IMR-90 (cell line): ENCODE measurements at regions not wholly inside any gene's neighbourhood (a gene's known extent, or its start where the extent isn't known, plus 50 kb on each side); places are given as distances from the start of the nearest gene placed in this dataset.

ENCODE experiments used
- ATAC-seq: fragments of 200-7000 bp; cut with Tn5 transposase; 2 replicates; pipeline ENCODE4 v1.9.1; 2020; ENCODE audit warnings: low read depth, mild to moderate bottlenecking, moderate library complexity
- BruUV-seq: library from RNA; stranded (reverse); fragments of 400-500 nt; replicated peaks from 2 replicates; lab custom pipeline; 2021; lab: Mats Ljungman, UMichigan
- CTCF ChIA-PET: fragments of 300-600 bp; formaldehyde crosslinking; extraction: SDS; loops from one replicate; lab custom pipeline; 2021; ENCODE audit warnings: antibody characterized with exemption; lab: Yijun Ruan, JAX
- POLR2A ChIA-PET: fragments of 300-600 bp; sonication (Branson Sonifier 250); formaldehyde crosslinking; loops from one replicate; lab custom pipeline; 2022; ENCODE audit warnings: antibody characterized with exemption; ENCODE audit not compliant: unreplicated experiment; lab: Charles Lee
- DNase-seq: peaks from one replicate; pipeline ENCODE4 v3.0.0; 2013
- H2AFZ ChIP-seq: replicated peaks from 2 replicates; pipeline ENCODE3; 2013; ENCODE audit warnings: low read length, mild to moderate bottlenecking; ENCODE audit not compliant: poor library complexity
- H2AK5ac ChIP-seq: 2 replicates; pipeline ENCODE4 v1.6.1; 2013; ENCODE audit warnings: low read depth, low read length, inconsistent platforms
- H2AK9ac ChIP-seq: replicated peaks from 2 replicates; pipeline ENCODE3; 2013; ENCODE audit warnings: mild to moderate bottlenecking, low read depth, low read length, moderate library complexity; ENCODE audit not compliant: poor library complexity
- H2BK120ac ChIP-seq: 2 replicates; pipeline ENCODE4 v1.6.1; 2013; ENCODE audit warnings: low read depth, low read length, inconsistent platforms
- H2BK15ac ChIP-seq: 3 replicates; pipeline ENCODE4 v1.6.1; 2013; ENCODE audit warnings: low read depth, low read length, inconsistent platforms
- H2BK20ac ChIP-seq: 2 replicates; pipeline ENCODE4 v1.6.1; 2013; ENCODE audit warnings: low read depth, mild to moderate bottlenecking, inconsistent platforms, low read length, moderate library complexity
- H2BK5ac ChIP-seq: 2 replicates; pipeline ENCODE4 v1.6.1; 2013; ENCODE audit warnings: mild to moderate bottlenecking, low read depth, low read length, inconsistent platforms; ENCODE audit not compliant: poor library complexity, severe bottlenecking
- H3K14ac ChIP-seq: replicated peaks from 2 replicates; pipeline ENCODE4 v1.6.1; 2013; ENCODE audit warnings: low read depth, low read length, inconsistent platforms
- H3K18ac ChIP-seq: 2 replicates; pipeline ENCODE4 v1.6.1; 2013; ENCODE audit warnings: low read depth, low read length, control low read depth
- H3K23ac ChIP-seq: 2 replicates; pipeline ENCODE4 v1.6.1; 2013; ENCODE audit warnings: low read depth, low read length, inconsistent platforms
- H3K27ac ChIP-seq: 2 replicates; pipeline ENCODE4 v1.5.1; 2013; ENCODE audit warnings: mild to moderate bottlenecking, control low read depth, low read length; ENCODE audit not compliant: insufficient read depth
- H3K27me3 ChIP-seq: 2 replicates; pipeline ENCODE4 v1.6.1; 2013; ENCODE audit warnings: low read length; ENCODE audit not compliant: control insufficient read depth, insufficient read depth
- H3K36me3 ChIP-seq: 2 replicates; pipeline ENCODE4 v1.6.1; 2013; ENCODE audit warnings: low read length, mixed read lengths; ENCODE audit not compliant: control insufficient read depth, insufficient read depth
- H3K4ac ChIP-seq: 2 replicates; pipeline ENCODE4 v1.6.1; 2013; ENCODE audit warnings: low read depth, low read length, inconsistent platforms
- H3K4me1 ChIP-seq: 2 replicates; pipeline ENCODE4 v1.6.1; 2013; ENCODE audit warnings: low read length, mixed read lengths; ENCODE audit not compliant: control insufficient read depth, insufficient read depth
- H3K4me2 ChIP-seq: 2 replicates; pipeline ENCODE4 v1.6.1; 2013; ENCODE audit warnings: low read depth, mild to moderate bottlenecking, control low read depth, low read length, moderate library complexity
- H3K4me3 ChIP-seq: 2 replicates; pipeline ENCODE4 v1.5.1; 2013; ENCODE audit warnings: low read depth, mild to moderate bottlenecking, control low read depth, low read length, moderate library complexity; ENCODE audit not compliant: insufficient read depth
- H3K56ac ChIP-seq: 2 replicates; pipeline ENCODE4 v1.6.1; 2013; ENCODE audit warnings: low read length, inconsistent platforms; ENCODE audit not compliant: insufficient read depth; ENCODE audit errors: extremely low read depth
- H3K79me1 ChIP-seq, 2 experiments: 2 replicates each; pipeline ENCODE4 v1.6.1; 2013; ENCODE audit warnings: low read length in 2 of 2, inconsistent platforms in 1 of 2, low read depth in 1 of 2
- H3K9ac ChIP-seq: 2 replicates; pipeline ENCODE4 v1.6.1; 2013; ENCODE audit warnings: low read depth, low read length, control low read depth
- H3K9me1 ChIP-seq: 2 replicates; pipeline ENCODE4 v1.6.1; 2013; ENCODE audit warnings: low read length, inconsistent platforms; ENCODE audit not compliant: insufficient read depth
- H3K9me3 ChIP-seq: 2 replicates; pipeline ENCODE4 v1.6.1; 2013; ENCODE audit warnings: low read length; ENCODE audit not compliant: control insufficient read depth, insufficient read depth
- H4K20me1 ChIP-seq: 2 replicates; pipeline ENCODE4 v1.6.1; 2013; ENCODE audit warnings: low read length, inconsistent platforms; ENCODE audit not compliant: insufficient read depth
- H4K5ac ChIP-seq: 2 replicates; pipeline ENCODE4 v1.6.1; 2013; ENCODE audit warnings: mild to moderate bottlenecking, low read depth, low read length, control low read depth
- H4K8ac ChIP-seq, 2 experiments: 2 replicates each; pipeline ENCODE4 v1.6.1; 2013; ENCODE audit warnings: low read depth in 2 of 2, low read length in 2 of 2, control low read depth in 1 of 2, inconsistent platforms in 1 of 2
- H4K91ac ChIP-seq: 2 replicates; pipeline ENCODE4 v1.6.1; 2013; ENCODE audit warnings: low read depth, low read length, inconsistent platforms; ENCODE audit not compliant: insufficient read depth
- BHLHE40 ChIP-seq: fragments of 150-350 bp; IDR thresholded peaks from 2 replicates; pipeline ENCODE4 v1.6.1; 2016; ENCODE audit warnings: mild to moderate bottlenecking, low read depth, low read length
- CEBPB ChIP-seq: IDR thresholded peaks from 2 replicates; pipeline ENCODE4 v1.6.1; 2012; ENCODE audit warnings: low read depth, low read length, improper control_type of control experiment
- CHD1 ChIP-seq: IDR thresholded peaks from 2 replicates; pipeline ENCODE4 v1.6.1; 2012; ENCODE audit warnings: low read depth, low read length, improper control_type of control experiment
- CTCF ChIP-seq: conservative IDR thresholded peaks from 2 replicates; pipeline ENCODE4 v1.5.1; 2012; ENCODE audit warnings: mild to moderate bottlenecking, low read depth, low read length, improper control_type of control experiment
- ELK1 ChIP-seq: fragments of 150-350 bp; IDR thresholded peaks from 2 replicates; pipeline ENCODE4 v1.6.1; 2016; ENCODE audit warnings: low read depth, mild to moderate bottlenecking, low read length, moderate library complexity, borderline replicate concordance
- FOS ChIP-seq: fragments of 150-350 bp; IDR thresholded peaks from 2 replicates; pipeline ENCODE4 v1.6.1; 2016; ENCODE audit warnings: low read depth, low read length
- MAFK ChIP-seq: IDR thresholded peaks from 2 replicates; pipeline ENCODE4 v1.6.1; 2012; ENCODE audit warnings: low read depth, low read length, improper control_type of control experiment
- MAZ ChIP-seq: IDR thresholded peaks from 2 replicates; pipeline ENCODE4 v1.6.1; 2012; ENCODE audit warnings: low read depth, mild to moderate bottlenecking, low read length, improper control_type of control experiment, moderate library complexity, borderline replicate concordance
- MXI1 ChIP-seq: IDR thresholded peaks from 2 replicates; pipeline ENCODE4 v1.6.1; 2012; ENCODE audit warnings: low read depth, mild to moderate bottlenecking, low read length, moderate library complexity, borderline replicate concordance
- NFE2L2 ChIP-seq: fragments of 150-350 bp; IDR thresholded peaks from 2 replicates; pipeline ENCODE4 v1.6.1; 2016; ENCODE audit warnings: low read depth, mild to moderate bottlenecking, low read length
- POLR2A ChIP-seq: IDR thresholded peaks from 2 replicates; pipeline ENCODE4 v1.6.1; 2012; ENCODE audit warnings: mild to moderate bottlenecking, low read depth, low read length
- RAD21 ChIP-seq: IDR thresholded peaks from 2 replicates; pipeline ENCODE4 v1.6.1; 2012; ENCODE audit warnings: low read length, improper control_type of control experiment
- RCOR1 ChIP-seq: IDR thresholded peaks from 2 replicates; pipeline ENCODE4 v1.6.1; 2012; ENCODE audit warnings: mild to moderate bottlenecking, low read length, improper control_type of control experiment; ENCODE audit not compliant: insufficient replicate concordance
- RFX5 ChIP-seq: IDR thresholded peaks from 2 replicates; pipeline ENCODE4 v1.8.0; 2012; ENCODE audit warnings: low read depth, mild to moderate bottlenecking, low read length, moderate library complexity
- SMC3 ChIP-seq: fragments of 150-350 bp; IDR thresholded peaks from 2 replicates; pipeline ENCODE4 v1.6.1; 2016; ENCODE audit warnings: low read depth, mild to moderate bottlenecking, antibody characterized with exemption, low read length, moderate library complexity
- WGBS, 2 experiments: methylation state at CpG; one replicate each; pipeline versions ENCODE4 v1.1.5 to v1.1.7; 2013; ENCODE audit warnings: missing lambda C conversion rate in 2 of 2; ENCODE audit not compliant: insufficient read length in 1 of 2; ENCODE audit errors: extremely low coverage in 2 of 2; 5-methylcytosine and 5-hydroxymethylcytosine counted together
- dilution Hi-C: fragments of 300-500 bp; cut with HindIII; formaldehyde crosslinking; loops from one replicate; pipeline ENCODE4 v1.14.3; 2018; ENCODE audit warnings: low sequenced_read_pairs; ENCODE audit not compliant: unreplicated experiment
- in situ Hi-C: fragments of 300-500 bp; cut with MboI; formaldehyde crosslinking; loops from 3 replicates; pipeline ENCODE4 v1.14.3; 2019; ENCODE audit warnings: low sequenced_read_pairs, inconsistent platforms, mixed read lengths
- intact Hi-C: fragments of 100-400 bp; cut with micrococcal nuclease; formaldehyde crosslinking; loops from 2 replicates; pipeline ENCODE4 v1.10.0; 2022
- TF ChIP-seq, protein P1 (sequence below): fragments of 150-350 bp; IDR thresholded peaks from 2 replicates; pipeline ENCODE4 v1.6.1; 2017; ENCODE audit warnings: mild to moderate bottlenecking, antibody characterized with exemption, low read length, low read depth

DNA sequence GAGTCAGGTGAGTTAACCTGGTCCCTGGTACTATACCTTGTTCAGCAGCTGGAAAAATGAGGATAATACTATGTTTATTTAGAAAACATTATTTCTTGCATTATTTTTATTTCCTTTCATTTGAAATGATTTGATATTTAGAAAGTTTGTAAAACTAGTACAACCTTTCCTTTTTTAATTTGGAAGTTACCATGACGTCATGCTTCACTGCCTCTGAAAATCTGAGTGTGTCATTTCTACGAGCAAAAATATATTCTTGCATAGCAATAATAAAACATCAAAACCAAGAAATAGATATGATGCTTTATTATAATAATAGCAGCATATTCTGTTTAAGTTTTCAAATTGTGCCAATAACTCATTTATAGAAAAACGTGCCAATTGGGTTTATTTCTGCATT is 1445.0 kb upstream of the RAG2 start:
- no peak overlapping the region for H3K4me3 ChIP-seq
- dilution Hi-C loops = no loop called here
- no CpG with 5 or more reads among the region's 3 CpGs for WGBS, 2 experiments

More for the DNA sequence above, 1445.0 kb upstream of the RAG2 start:
- DNase-seq (no peak), ATAC-seq (no peak)
- Histone ChIP-seq H3K14ac (no peak overlapping the region), H4K20me1 (no peaks in the 10 kb centered on the region), H2BK120ac (no peak overlapping the region), H3K27ac (no peak overlapping the region), H3K56ac (no peak overlapping the region), H2BK20ac (no peak overlapping the region), H4K8ac (no peak overlapping the region), H3K9me1 (no peaks in the 10 kb centered on the region), H2AFZ (no peak overlapping the region), H2AK5ac (no peak overlapping the region), H3K4ac (no peak overlapping the region), H3K18ac (no peak overlapping the region), H2BK15ac (no peak overlapping the region), H3K9ac (no peak overlapping the region), H3K36me3 (no peaks in the 10 kb centered on the region), H3K27me3 (no peaks in the 10 kb centered on the region), H2BK5ac (no peak overlapping the region), H3K4me1 (no peaks in the 10 kb centered on the region), H3K79me1 (no peaks in the 10 kb centered on the region), H2AK9ac (no peak overlapping the region), H3K4me2 (no peak overlapping the region), H4K91ac (no peak overlapping the region), H4K5ac (no peak overlapping the region), H3K9me3 (0 out of 2 replicates have a peak, but pooled peaks cover 3% of the 10 kb centered on the region), H3K23ac (no peak overlapping the region)
- CTCF ChIA-PET = no interaction called here
- TF ChIP-seq MXI1 = no peak
- no peak for TF ChIP-seq BHLHE40
- TF ChIP-seq CEBPB = no peak
- no peak for TF ChIP-seq POLR2A
- no peak for TF ChIP-seq MAZ
- TF ChIP-seq CHD1 = no peak
- TF ChIP-seq, protein P1, sequence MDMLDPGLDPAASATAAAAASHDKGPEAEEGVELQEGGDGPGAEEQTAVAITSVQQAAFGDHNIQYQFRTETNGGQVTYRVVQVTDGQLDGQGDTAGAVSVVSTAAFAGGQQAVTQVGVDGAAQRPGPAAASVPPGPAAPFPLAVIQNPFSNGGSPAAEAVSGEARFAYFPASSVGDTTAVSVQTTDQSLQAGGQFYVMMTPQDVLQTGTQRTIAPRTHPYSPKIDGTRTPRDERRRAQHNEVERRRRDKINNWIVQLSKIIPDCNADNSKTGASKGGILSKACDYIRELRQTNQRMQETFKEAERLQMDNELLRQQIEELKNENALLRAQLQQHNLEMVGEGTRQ = no peak
- no peak for TF ChIP-seq RCOR1
- TF ChIP-seq RFX5 = no peak
- no peak for TF ChIP-seq FOS
- no peak for TF ChIP-seq SMC3
- TF ChIP-seq MAFK = no peak
- no peak for TF ChIP-seq NFE2L2
- no peak for TF ChIP-seq CTCF
- no peak for TF ChIP-seq ELK1
- no peak for TF ChIP-seq RAD21
- BruUV-seq = no TSS peak
- in situ Hi-C loops = no loop called here
- POLR2A ChIA-PET = no interaction called here
- intact Hi-C loops = no loop called here
